ENCODE measurements at regions not wholly inside any gene's neighbourhood (a gene's known extent, or its start where the extent isn't known, plus 50 kb on each side); places are given as distances from the start of the nearest gene placed in this dataset.

- H3K27ac ChIP-seq (ENCODE audit: insufficient read length, low read depth, low read length): no peak overlapping the region
- H3K23me2 ChIP-seq (ENCODE audit: insufficient read length, low read depth, low read length, poor library complexity, severe bottlenecking): no peaks in the 10 kb centered on the region
- no peak overlapping the region for H2BK20ac ChIP-seq (ENCODE audit: low read depth, low read length, poor library complexity, severe bottlenecking)
- WGBS (ENCODE audit: extremely low coverage, insufficient read length, low lambda C conversion rate): no CpG with 5 or more reads among the region's 1 CpG
- H3K4me1 ChIP-seq (ENCODE audit: insufficient read depth, low read length): peaks cover 14% of the 10 kb centered on the region
- Mint-ChIP-seq H3K4me1 (peaks cover 34 to 41% of the 10 kb centered on the region in 2 experiments), H3K27me3 (ENCODE audit: low read depth) (no peaks in the 10 kb centered on the region), H3K9me3 (no peaks in the 10 kb centered on the region), H3K27ac (no peak overlapping the region), H3K4me3 (no peak overlapping the region), H3K36me3 (ENCODE audit: insufficient read depth in 1 of 3, low read depth in 3 of 3) (no peaks in the 10 kb centered on the region)
- H2BK12ac ChIP-seq (ENCODE audit: insufficient read length, low read depth, low read length): no peak overlapping the region
- TF ChIP-seq CTCF (conservative IDR thresholded peaks at IDR 0.05): no peak
- no peak overlapping the region for H4K8ac ChIP-seq (replicated peaks; ENCODE audit: insufficient read length, low read depth, low read length)
- no peak overlapping the region for H3K4ac ChIP-seq (ENCODE audit: low read depth, low read length)
- H2BK120ac ChIP-seq (ENCODE audit: low read depth, low read length, poor library complexity, severe bottlenecking): no peak overlapping the region
- no peaks in the 10 kb centered on the region for H3K79me2 ChIP-seq (ENCODE audit: insufficient read depth, low read length)
- no peaks in the 10 kb centered on the region for H4K20me1 ChIP-seq (ENCODE audit: control insufficient read depth, insufficient read depth, insufficient read length)
- no peak overlapping the region for H4K5ac ChIP-seq (ENCODE audit: insufficient read length, low read depth, low read length)
- H3K23ac ChIP-seq (ENCODE audit: insufficient read length, low read depth, low read length): no peak overlapping the region
- H2AK5ac ChIP-seq (ENCODE audit: insufficient read length, low read length): no peak overlapping the region
- no peak overlapping the region for H3K9ac ChIP-seq (ENCODE audit: extremely low read depth, insufficient read length, low read length)
- no peak overlapping the region for H4K91ac ChIP-seq (ENCODE audit: insufficient read length, low read depth, low read length)
- no peak overlapping the region for H3K18ac ChIP-seq (ENCODE audit: insufficient read length, low read depth, low read length)
- H3K9me3 ChIP-seq (ENCODE audit: control insufficient read depth, low read depth, low read length): no peaks in the 10 kb centered on the region
- H3K14ac ChIP-seq (ENCODE audit: insufficient read depth, low read length): no peak overlapping the region
- H3K79me1 ChIP-seq (ENCODE audit: insufficient read depth, low read depth, low read length, poor library complexity, severe bottlenecking): no peaks in the 10 kb centered on the region
- no peak overlapping the region for H3K4me2 ChIP-seq (ENCODE audit: insufficient read depth, insufficient read length, low read length)
- H2BK5ac ChIP-seq (ENCODE audit: insufficient read length, low read length): no peak overlapping the region
- no peak overlapping the region for H2AFZ ChIP-seq (ENCODE audit: low read length)
- no peaks in the 10 kb centered on the region for H3K27me3 ChIP-seq (ENCODE audit: insufficient read depth, low read length)
- H3T11ph ChIP-seq (ENCODE audit: low read length): no peak overlapping the region
- H3K56ac ChIP-seq (ENCODE audit: insufficient read length, low read depth, low read length): no peak overlapping the region
- H2BK15ac ChIP-seq (ENCODE audit: low read depth, low read length): no peak overlapping the region
- DNase-seq: no peak
Measured at GRCh38 chr3:115401851-115402501, 221.3 kb upstream of the GAP43 start.

Data from H9 (cell line).